CD14-positive monocyte (primary cell): ENCODE measurements at regions not wholly inside any gene's neighbourhood (a gene's known extent, or its start where the extent isn't known, plus 50 kb on each side); places are given as distances from the start of the nearest gene placed in this dataset.

Experiments used
- DNase-seq, 3 donors: peaks; one replicate each; pipeline ENCODE4 v3.0.0-alpha.2; 2011 to 2022
- H2AFZ ChIP-seq: 2 replicates; pipeline ENCODE4 v1.6.0; 2012; ENCODE audit warnings: mild to moderate bottlenecking, low read depth, low read length, inconsistent platforms; ENCODE audit not compliant: insufficient read depth, poor library complexity, severe bottlenecking
- H3K27ac ChIP-seq, 2 donors: 1 replicate in 1 of 2; 2 replicates in 1 of 2; pipeline ENCODE4 v1.5.1; 2012 to 2013; ENCODE audit warnings: low read length in 2 of 2, control low read depth in 1 of 2, inconsistent platforms in 1 of 2, low read depth in 1 of 2, mild to moderate bottlenecking in 1 of 2
- H3K27me3 ChIP-seq, 2 donors: one replicate each; pipeline versions ENCODE4 v1.6.0 to v1.6.1; 2011 to 2013; ENCODE audit warnings: low read length in 2 of 2; ENCODE audit not compliant: control insufficient read depth in 2 of 2, insufficient read depth in 2 of 2
- H3K36me3 ChIP-seq, 2 donors: replicated peaks in 1 of 2; 1 replicate in 1 of 2; 2 replicates in 1 of 2; pipeline versions ENCODE4 v1.5.1 to v1.6.1; 2012 to 2013; ENCODE audit warnings: low read length in 2 of 2, control low read depth in 1 of 2, inconsistent platforms in 1 of 2, mild to moderate bottlenecking in 1 of 2; ENCODE audit not compliant: insufficient read depth in 2 of 2, control insufficient read depth in 1 of 2
- H3K4me1 ChIP-seq, 2 donors: 1 replicate in 1 of 2; 2 replicates in 1 of 2; pipeline versions ENCODE4 v1.5.1 to v1.6.1; 2012 to 2013; ENCODE audit warnings: low read length in 2 of 2, control low read depth in 1 of 2, inconsistent platforms in 1 of 2, mild to moderate bottlenecking in 1 of 2, moderate library complexity in 1 of 2; ENCODE audit not compliant: insufficient read depth in 2 of 2, control insufficient read depth in 1 of 2
- H3K4me2 ChIP-seq: replicated peaks from 2 replicates; pipeline ENCODE3; 2012; ENCODE audit warnings: low read length, moderate library complexity, mild to moderate bottlenecking; ENCODE audit not compliant: poor library complexity, severe bottlenecking; ENCODE audit errors: extremely low read depth
- H3K4me3 ChIP-seq, 3 experiments: fragments of 200-600 bp in 1 of 3; sonication (generic) in 1 of 3; replicated peaks in 1 of 3; 1 replicate in 2 of 3; 2 replicates in 1 of 3; pipeline ENCODE4 v1.5.1; 2011 to 2013; ENCODE audit warnings: low read length in 3 of 3, mild to moderate bottlenecking in 3 of 3, control low read depth in 2 of 3, low read depth in 2 of 3, inconsistent platforms in 1 of 3, moderate library complexity in 1 of 3
- H3K79me2 ChIP-seq: 2 replicates; pipeline ENCODE4 v1.6.0; 2012; ENCODE audit warnings: mild to moderate bottlenecking, control low read depth, inconsistent platforms, low read length, moderate library complexity; ENCODE audit not compliant: insufficient read depth
- H3K9ac ChIP-seq: 2 replicates; pipeline ENCODE4 v1.6.0; 2017; ENCODE audit warnings: low read length, mild to moderate bottlenecking; ENCODE audit not compliant: insufficient read depth, poor library complexity, severe bottlenecking
- H3K9me3 ChIP-seq, 2 donors: replicated peaks in 1 of 2; 1 replicate in 1 of 2; 2 replicates in 1 of 2; pipeline versions ENCODE4 v1.5.1 to v1.6.1; 2012 to 2013; ENCODE audit warnings: low read length in 2 of 2, control low read depth in 1 of 2; ENCODE audit not compliant: control insufficient read depth in 1 of 2, insufficient read depth in 1 of 2
- H4K20me1 ChIP-seq: 2 replicates; pipeline ENCODE4 v1.6.0; 2012; ENCODE audit warnings: mild to moderate bottlenecking, low read length, control low read depth, moderate library complexity; ENCODE audit not compliant: insufficient read depth
- H3K27ac Mint-ChIP-seq, 7 donors: one replicate each; pipeline ENCODE4 v1.8.0; 2020; ENCODE audit warnings: mild to moderate bottlenecking in 7 of 7, mixed read lengths in 7 of 7, moderate library complexity in 6 of 7, inconsistent platforms in 2 of 7
- H3K27me3 Mint-ChIP-seq, 3 donors: one replicate each; pipeline ENCODE4 v1.8.0; 2021 to 2022; ENCODE audit warnings: low read depth in 3 of 3, mild to moderate bottlenecking in 3 of 3, mixed read lengths in 3 of 3, moderate library complexity in 3 of 3, inconsistent platforms in 1 of 3
- H3K36me3 Mint-ChIP-seq, 2 donors: one replicate each; pipeline ENCODE4 v1.8.0; 2020; ENCODE audit warnings: mixed read lengths in 2 of 2, inconsistent platforms in 1 of 2, mild to moderate bottlenecking in 1 of 2
- H3K4me1 Mint-ChIP-seq: one replicate; pipeline ENCODE4 v1.8.0; 2020; ENCODE audit warnings: mild to moderate bottlenecking, mixed read lengths
- H3K4me3 Mint-ChIP-seq, 2 donors: one replicate each; pipeline ENCODE4 v1.8.0; 2020; ENCODE audit warnings: mild to moderate bottlenecking in 2 of 2, mixed read lengths in 2 of 2, moderate library complexity in 1 of 2
- H3K9me3 Mint-ChIP-seq, 7 donors: one replicate each; pipeline ENCODE4 v1.8.0; 2020 to 2022; ENCODE audit warnings: mixed read lengths in 7 of 7, mild to moderate bottlenecking in 6 of 7, moderate library complexity in 6 of 7, inconsistent platforms in 2 of 7
- CTCF ChIP-seq: fragments of 200-600 bp; IDR thresholded peaks from one replicate; pipeline ENCODE4 v1.8.0; 2022; ENCODE audit warnings: antibody characterized with exemption, mild to moderate bottlenecking
- WGBS: methylation state at CpG from one replicate; pipeline ENCODE4 v1.1.5; 2013; ENCODE audit warnings: missing lambda C conversion rate; ENCODE audit not compliant: insufficient coverage; 5-methylcytosine and 5-hydroxymethylcytosine counted together
- intact Hi-C, 2 donors: fragments of 100-400 bp; cut with micrococcal nuclease; formaldehyde crosslinking; loops; one replicate each; pipeline versions ENCODE4 v1.15.0 to v1.15.1; 2023

DNA sequence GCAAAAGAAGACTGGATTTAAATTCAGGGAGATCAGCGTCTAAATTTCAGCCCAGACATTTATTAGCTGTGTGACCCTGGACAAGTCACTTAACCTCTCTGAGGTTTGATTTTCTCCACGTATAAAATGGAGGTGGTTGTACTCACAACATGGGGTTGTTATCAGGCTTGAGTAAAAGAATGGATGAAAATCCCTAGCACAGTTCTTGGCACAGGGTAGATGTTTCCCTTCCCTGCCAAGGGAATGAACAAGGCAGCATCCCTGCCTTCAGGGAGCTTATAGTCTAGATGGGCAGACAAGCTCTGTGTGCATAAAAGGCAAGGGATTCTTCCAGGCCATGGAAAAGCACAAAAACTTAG is 50.2 kb upstream of the MRPS22 start:
- Histone ChIP-seq H4K20me1 (no peaks in the 10 kb centered on the region), H3K27me3 (no peaks in the 10 kb centered on the region), H2AFZ (no peak overlapping the region), H3K9me3 (no peaks in the 10 kb centered on the region), H3K27ac (no peak overlapping the region), H3K4me1 (no peaks in the 10 kb centered on the region), H3K4me2 (no peak overlapping the region), H3K9ac (no peak overlapping the region), H3K36me3 (no peaks in the 10 kb centered on the region), H3K79me2 (no peaks in the 10 kb centered on the region), H3K4me3 (no peak overlapping the region)
- 100% methylated on average over 1 of the region's 2 CpGs for WGBS
- Mint-ChIP-seq H3K4me1 (no peaks in the 10 kb centered on the region), H3K27me3 (peaks cover 0 to 12% (median 0%) of the 10 kb centered on the region in 3 donors), H3K4me3 (no peak overlapping the region), H3K36me3 (no peaks in the 10 kb centered on the region), H3K27ac (no peak overlapping the region), H3K9me3 (no peaks in the 10 kb centered on the region)
- TF ChIP-seq CTCF, result no peak
- no peak for DNase-seq
- intact Hi-C loops, result no loop called here
